Panc1 (cell line): ENCODE measurements at regions not wholly inside any gene's neighbourhood (a gene's known extent, or its start where the extent isn't known, plus 50 kb on each side); places are given as distances from the start of the nearest gene placed in this dataset.

Source experiments
- ATAC-seq: fragments of 200-7000 bp; cut with Tn5 transposase; 2 replicates; pipeline ENCODE4 v1.9.1; 2020; ENCODE audit warnings: mild to moderate bottlenecking, moderate library complexity
- BruUV-seq: library from RNA; stranded (reverse); fragments of 400-500 nt; replicated peaks from 2 replicates; lab custom pipeline; 2021; lab: Mats Ljungman, UMichigan
- CTCF ChIA-PET: fragments of 300-600 bp; sonication (Branson Sonifier 250); formaldehyde crosslinking; loops from one replicate; lab custom pipeline; 2022; ENCODE audit warnings: antibody characterized with exemption; lab: Charles Lee
- POLR2A ChIA-PET: fragments of 300-600 bp; sonication (Branson Sonifier 250); formaldehyde crosslinking; loops from one replicate; lab custom pipeline; 2022; ENCODE audit warnings: antibody characterized with exemption; lab: Charles Lee
- DNase-seq: peaks from one replicate; pipeline ENCODE4 v3.0.0-alpha.2; 2010; ENCODE audit warnings: low read depth, low spot score
- H3K27ac ChIP-seq: 2 replicates; pipeline ENCODE4 v1.5.1; 2011; ENCODE audit warnings: mild to moderate bottlenecking, low read length, inconsistent platforms
- H3K27me3 ChIP-seq: fragments of 200-500 bp; sonication (Bioruptor generic); 2 replicates; pipeline ENCODE4 v1.6.0; 2014; ENCODE audit warnings: low read length, inconsistent platforms; ENCODE audit not compliant: control insufficient read depth, insufficient read depth
- H3K36me3 ChIP-seq: fragments of 200-500 bp; sonication (Bioruptor generic); 2 replicates; pipeline ENCODE4 v1.5.1; 2014; ENCODE audit warnings: inconsistent platforms, mild to moderate bottlenecking, low read length, moderate library complexity; ENCODE audit not compliant: control insufficient read depth, insufficient read depth
- H3K4me1 ChIP-seq: 2 replicates; pipeline ENCODE4 v1.5.1; 2011; ENCODE audit warnings: inconsistent platforms, mild to moderate bottlenecking, low read length, moderate library complexity; ENCODE audit not compliant: control insufficient read depth, insufficient read depth
- H3K4me3 ChIP-seq, 2 experiments: 2 replicates each; pipeline ENCODE4 v1.5.1; 2011 to 2012; ENCODE audit warnings: low read depth in 2 of 2, low read length in 2 of 2, mild to moderate bottlenecking in 2 of 2, inconsistent platforms in 1 of 2, moderate library complexity in 1 of 2
- H3K9me3 ChIP-seq: fragments of 200-500 bp; sonication (Bioruptor generic); 2 replicates; pipeline ENCODE4 v1.5.1; 2014; ENCODE audit warnings: low read depth, mild to moderate bottlenecking, inconsistent platforms, low read length, moderate library complexity; ENCODE audit not compliant: control insufficient read depth, insufficient read depth
- CTCF ChIP-seq: fragments of 450-650 bp; IDR thresholded peaks from 2 replicates; pipeline ENCODE4 v1.5.1; 2017; ENCODE audit warnings: mild to moderate bottlenecking
- POLR2AphosphoS5 ChIP-seq: IDR thresholded peaks from 2 replicates; pipeline ENCODE4 v1.6.1; 2012; ENCODE audit warnings: mild to moderate bottlenecking, low read depth, low read length, moderate library complexity
- REST ChIP-seq, 2 experiments: IDR thresholded peaks; 2 replicates each; pipeline ENCODE4 v1.6.1; 2011 to 2012; ENCODE audit warnings: low read depth in 2 of 2, control low read depth in 1 of 2, low read length in 1 of 2, mild to moderate bottlenecking in 1 of 2, moderate library complexity in 1 of 2; ENCODE audit not compliant: insufficient read depth in 1 of 2
- SIN3A ChIP-seq: IDR thresholded peaks from 2 replicates; pipeline ENCODE4 v1.6.1; 2012; ENCODE audit warnings: low read depth, mild to moderate bottlenecking, low read length, moderate library complexity, borderline replicate concordance; ENCODE audit not compliant: insufficient read depth
- TCF7L2 ChIP-seq: IDR thresholded peaks from 2 replicates; pipeline ENCODE4 v1.6.1; 2011; ENCODE audit warnings: mild to moderate bottlenecking, low read depth, low read length, inconsistent platforms
- in situ Hi-C: cut with HindIII; loops from 2 replicates; pipeline ENCODE4 v1.10.0; 2016; ENCODE audit warnings: low sequenced_read_pairs, low pct_unique_long_range_greater_than_20kb
- intact Hi-C: fragments of 100-400 bp; cut with micrococcal nuclease; formaldehyde crosslinking; loops from one replicate; pipeline ENCODE4 v1.10.0; 2022; ENCODE audit not compliant: unreplicated experiment

- Histone ChIP-seq H3K9me3 (no peaks in the 10 kb centered on the region), H3K27me3 (no peaks in the 10 kb centered on the region; the same call in 1 of the 2 replicates), H3K27ac (no peak overlapping the region), H3K4me1 (no peaks in the 10 kb centered on the region), H3K36me3 (no peaks in the 10 kb centered on the region), H3K4me3 (no peak overlapping the region)
- BruUV-seq, result no TSS peak
- intact Hi-C loops (no loop called here), in situ Hi-C loops (no loop called here)
- TF ChIP-seq POLR2AphosphoS5, result no peak
- no peak for TF ChIP-seq REST (IDR thresholded peaks at IDR 0.05; ENCODE audit: insufficient read depth in 1 of 2, low read depth in 2 of 2, low read length in 1 of 2)
- TF ChIP-seq SIN3A, result no peak
- no peak for TF ChIP-seq TCF7L2
- no peak for TF ChIP-seq CTCF
- ATAC-seq (no peak), DNase-seq (no peak)
- ChIA-PET POLR2A (no interaction called here), CTCF (no interaction called here)
Observed at GRCh38 chr12:115553622-115554021, 723.9 kb downstream of the MED13L start.

GRCh38 chr12:115543269-115543668 lies 734.2 kb downstream of the MED13L start:
- in situ Hi-C loops, result no loop called here
- ChIA-PET POLR2A (no interaction called here), CTCF (no interaction called here)
- H3K9me3 ChIP-seq, result no peaks in the 10 kb centered on the region
- ATAC-seq (no peak), DNase-seq (no peak)
- no peak overlapping the region for H3K4me3 ChIP-seq
- TF ChIP-seq SIN3A, result no peak
- TF ChIP-seq POLR2AphosphoS5, result no peak
- TF ChIP-seq TCF7L2, result no peak
- no peak for TF ChIP-seq CTCF
- no peak for TF ChIP-seq REST (IDR thresholded peaks at IDR 0.05; ENCODE audit: insufficient read depth in 1 of 2, low read depth in 2 of 2, low read length in 1 of 2)
- no peak overlapping the region for H3K27ac ChIP-seq
- no peaks in the 10 kb centered on the region for H3K36me3 ChIP-seq
- no peaks in the 10 kb centered on the region for H3K4me1 ChIP-seq
- intact Hi-C loops, result no loop called here
- no peaks in the 10 kb centered on the region; the same call in 1 of the 2 replicates for H3K27me3 ChIP-seq
- BruUV-seq, result no TSS peak
